Ishikawa (cell line): ENCODE measurements at regions not wholly inside any gene's neighbourhood (a gene's known extent, or its start where the extent isn't known, plus 50 kb on each side); places are given as distances from the start of the nearest gene placed in this dataset.

Source experiments
- CREB1 ChIP-seq: IDR thresholded peaks from 2 replicates; pipeline ENCODE4 v1.6.1; 2012; ENCODE audit warnings: low read depth
- FOXM1 ChIP-seq: IDR thresholded peaks from 2 replicates; pipeline ENCODE4 v1.6.1; 2012; ENCODE audit warnings: low read depth, borderline replicate concordance
- TF ChIP-seq, protein P1 (sequence below): IDR thresholded peaks from 2 replicates; pipeline ENCODE4 v1.6.1; 2012

DNA sequence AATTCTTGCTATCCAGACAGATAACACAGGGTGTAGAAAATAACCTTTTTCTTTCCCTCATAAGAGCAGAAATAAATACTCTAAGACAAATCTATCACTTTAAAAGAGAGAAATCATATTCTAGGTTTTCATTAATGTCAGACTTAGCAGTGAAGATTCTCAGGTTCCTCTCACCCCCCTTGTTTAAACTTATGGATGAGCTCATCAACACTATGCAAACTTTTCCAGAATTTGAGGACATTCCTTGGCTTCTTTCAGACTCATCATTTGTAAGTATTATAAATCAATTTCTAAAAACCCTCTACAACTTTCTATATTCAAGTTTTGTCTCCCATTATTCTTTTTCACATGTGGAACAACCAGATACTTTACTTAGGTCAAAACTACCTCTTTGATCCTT is 374.9 kb upstream of the TRPC7 start:
- TF ChIP-seq, protein P1, sequence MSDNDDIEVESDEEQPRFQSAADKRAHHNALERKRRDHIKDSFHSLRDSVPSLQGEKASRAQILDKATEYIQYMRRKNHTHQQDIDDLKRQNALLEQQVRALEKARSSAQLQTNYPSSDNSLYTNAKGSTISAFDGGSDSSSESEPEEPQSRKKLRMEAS = no peak
- TF ChIP-seq FOXM1 (no peak), CREB1 (no peak)
